HCT116 (cell line): ENCODE measurements at regions not wholly inside any gene's neighbourhood (a gene's known extent, or its start where the extent isn't known, plus 50 kb on each side); places are given as distances from the start of the nearest gene placed in this dataset.

Experiments used
- FOSL1 ChIP-seq: IDR thresholded peaks from 2 replicates; pipeline ENCODE4 v1.6.1; 2012; ENCODE audit warnings: low read depth
- POLR2A ChIP-seq: IDR thresholded peaks from 2 replicates; pipeline ENCODE4 v1.7.0; 2011; ENCODE audit warnings: borderline replicate concordance; ENCODE audit not compliant: insufficient read depth, insufficient read length; ENCODE audit errors: extremely low read depth
- SRF ChIP-seq: IDR thresholded peaks from 2 replicates; pipeline ENCODE4 v1.6.1; 2012; ENCODE audit warnings: low read depth
- TF ChIP-seq, protein P1 (sequence below): IDR thresholded peaks from 2 replicates; pipeline ENCODE4 v1.6.1; 2012
- TF ChIP-seq, protein P2 (sequence below), 3 experiments: fragments of 200-600 bp in 1 of 3; sonication (generic) in 1 of 3; IDR thresholded peaks in 2 of 3; conservative IDR thresholded peaks in 1 of 3; 2 replicates each; pipeline ENCODE4 v1.5.1; 2012 to 2017; ENCODE audit warnings: low read depth in 2 of 3, low read length in 2 of 3, antibody characterized with exemption in 1 of 3, borderline replicate concordance in 1 of 3, control low read depth in 1 of 3, mild to moderate bottlenecking in 1 of 3, mixed read lengths in 1 of 3, mixed run types in 1 of 3, moderate library complexity in 1 of 3; ENCODE audit not compliant: insufficient read depth in 1 of 3
- TF ChIP-seq, protein P3 (sequence below): IDR thresholded peaks from 2 replicates; pipeline ENCODE4 v1.6.1; 2012

DNA sequence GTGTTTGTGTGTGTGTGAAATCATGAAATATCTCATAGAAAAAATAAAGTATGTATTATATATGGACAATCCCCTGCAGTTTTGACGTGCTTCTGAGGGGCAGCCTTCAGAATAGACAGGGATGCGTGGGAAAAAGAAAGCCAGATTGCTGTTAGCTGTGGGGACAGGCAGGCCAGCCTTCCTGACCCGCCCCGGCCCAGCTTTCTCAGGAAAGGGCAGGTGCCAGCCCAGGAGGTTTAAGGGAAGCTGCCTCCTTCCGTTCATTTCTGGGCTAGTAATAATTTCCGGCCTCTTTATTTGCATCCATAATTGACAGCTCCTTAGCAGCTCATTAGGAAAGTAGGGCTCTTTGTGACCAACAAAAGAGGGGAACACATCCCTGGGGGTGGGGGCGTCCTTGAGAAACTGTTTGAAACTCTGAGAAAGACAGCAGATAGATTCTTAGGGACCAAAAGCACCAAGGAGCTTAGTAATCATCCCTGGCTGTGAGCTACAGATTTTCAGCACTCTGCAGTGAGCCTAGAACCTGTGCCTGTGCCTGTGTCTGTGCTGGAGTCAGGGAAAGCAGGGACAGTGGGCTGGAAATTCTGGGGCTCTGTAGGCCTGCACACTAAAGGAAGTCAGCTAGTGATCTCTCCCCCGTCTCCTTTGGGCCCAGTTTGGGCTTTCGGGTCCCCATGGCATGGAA lies 632.9 kb upstream of the CADM1 start:
- TF ChIP-seq, protein P1, sequence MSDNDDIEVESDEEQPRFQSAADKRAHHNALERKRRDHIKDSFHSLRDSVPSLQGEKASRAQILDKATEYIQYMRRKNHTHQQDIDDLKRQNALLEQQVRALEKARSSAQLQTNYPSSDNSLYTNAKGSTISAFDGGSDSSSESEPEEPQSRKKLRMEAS = no peak
- TF ChIP-seq FOSL1 (no peak), POLR2A (no peak), SRF (no peak)
- TF ChIP-seq, protein P2, sequence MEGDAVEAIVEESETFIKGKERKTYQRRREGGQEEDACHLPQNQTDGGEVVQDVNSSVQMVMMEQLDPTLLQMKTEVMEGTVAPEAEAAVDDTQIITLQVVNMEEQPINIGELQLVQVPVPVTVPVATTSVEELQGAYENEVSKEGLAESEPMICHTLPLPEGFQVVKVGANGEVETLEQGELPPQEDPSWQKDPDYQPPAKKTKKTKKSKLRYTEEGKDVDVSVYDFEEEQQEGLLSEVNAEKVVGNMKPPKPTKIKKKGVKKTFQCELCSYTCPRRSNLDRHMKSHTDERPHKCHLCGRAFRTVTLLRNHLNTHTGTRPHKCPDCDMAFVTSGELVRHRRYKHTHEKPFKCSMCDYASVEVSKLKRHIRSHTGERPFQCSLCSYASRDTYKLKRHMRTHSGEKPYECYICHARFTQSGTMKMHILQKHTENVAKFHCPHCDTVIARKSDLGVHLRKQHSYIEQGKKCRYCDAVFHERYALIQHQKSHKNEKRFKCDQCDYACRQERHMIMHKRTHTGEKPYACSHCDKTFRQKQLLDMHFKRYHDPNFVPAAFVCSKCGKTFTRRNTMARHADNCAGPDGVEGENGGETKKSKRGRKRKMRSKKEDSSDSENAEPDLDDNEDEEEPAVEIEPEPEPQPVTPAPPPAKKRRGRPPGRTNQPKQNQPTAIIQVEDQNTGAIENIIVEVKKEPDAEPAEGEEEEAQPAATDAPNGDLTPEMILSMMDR (IDR thresholded peaks at IDR 0.05 in 2 of 3, conservative IDR thresholded peaks at IDR 0.05 in 1 of 3; ENCODE audit: borderline replicate concordance in 1 of 3, insufficient read depth in 1 of 3, low read depth in 2 of 3, low read length in 2 of 3) = no peak
- TF ChIP-seq, protein P3, sequence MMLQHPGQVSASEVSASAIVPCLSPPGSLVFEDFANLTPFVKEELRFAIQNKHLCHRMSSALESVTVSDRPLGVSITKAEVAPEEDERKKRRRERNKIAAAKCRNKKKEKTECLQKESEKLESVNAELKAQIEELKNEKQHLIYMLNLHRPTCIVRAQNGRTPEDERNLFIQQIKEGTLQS = no peak
